GM23338 (cell line): ENCODE measurements at regions not wholly inside any gene's neighbourhood (a gene's known extent, or its start where the extent isn't known, plus 50 kb on each side); places are given as distances from the start of the nearest gene placed in this dataset.

Experiments
- ATAC-seq: fragments of 200-7000 bp; cut with Tn5 transposase; 3 replicates; pipeline ENCODE4 v1.9.1; 2020
- DNase-seq: peaks from one replicate; pipeline ENCODE4 v3.0.0-alpha.2; 2015; ENCODE audit warnings: low spot score
- H2AFZ ChIP-seq: fragments of 200-600 bp; sonication (generic); 2 replicates; pipeline ENCODE4 v1.8.0; 2016; ENCODE audit warnings: antibody characterized with exemption, mild to moderate bottlenecking, moderate library complexity
- H3F3A ChIP-seq: fragments of 200-600 bp; sonication (generic); replicated peaks from 2 replicates; pipeline ENCODE4 v1.8.0; 2017; ENCODE audit warnings: antibody characterized with exemption, mixed run types, low read depth
- H3K27ac ChIP-seq: fragments of 200-600 bp; sonication (generic); 2 replicates; pipeline ENCODE4 v1.6.1; 2016; ENCODE audit warnings: low read depth
- H3K27me3 ChIP-seq: fragments of 200-600 bp; sonication (generic); 2 replicates; pipeline ENCODE4 v1.8.0; 2016; ENCODE audit warnings: mild to moderate bottlenecking, mixed run types, moderate library complexity; ENCODE audit not compliant: insufficient read depth
- H3K36me3 ChIP-seq: fragments of 200-600 bp; sonication (generic); 2 replicates; pipeline ENCODE4 v1.8.0; 2016; ENCODE audit warnings: mild to moderate bottlenecking; ENCODE audit not compliant: insufficient read depth
- H3K4me1 ChIP-seq: fragments of 200-600 bp; sonication (generic); 2 replicates; pipeline ENCODE4 v1.8.0; 2016; ENCODE audit warnings: mild to moderate bottlenecking, moderate library complexity; ENCODE audit not compliant: insufficient read depth
- H3K4me2 ChIP-seq: fragments of 200-600 bp; sonication (generic); 2 replicates; pipeline ENCODE4 v1.7.1; 2017; ENCODE audit warnings: mixed run types
- H3K4me3 ChIP-seq: fragments of 200-600 bp; sonication (generic); 2 replicates; pipeline ENCODE4 v1.6.1; 2016; ENCODE audit warnings: mixed run types
- H3K79me2 ChIP-seq: fragments of 200-600 bp; sonication (generic); replicated peaks from 2 replicates; pipeline ENCODE4 v1.8.0; 2017; ENCODE audit warnings: mild to moderate bottlenecking; ENCODE audit not compliant: insufficient read depth
- H3K9me2 ChIP-seq: fragments of 200-600 bp; sonication (generic); 2 replicates; pipeline ENCODE4 v1.8.0; 2017; ENCODE audit not compliant: insufficient read depth
- H4K20me1 ChIP-seq: fragments of 200-600 bp; sonication (generic); replicated peaks from 2 replicates; pipeline ENCODE4 v1.8.0; 2017; ENCODE audit warnings: mild to moderate bottlenecking; ENCODE audit not compliant: insufficient read depth
- H3K27ac Mint-ChIP-seq: 2 replicates; pipeline ENCODE4 v1.8.0; 2020; ENCODE audit warnings: inconsistent platforms, mild to moderate bottlenecking, moderate library complexity, mixed read lengths
- H3K27me3 Mint-ChIP-seq: 3 replicates; pipeline ENCODE4 v1.8.0; 2022; ENCODE audit warnings: low read depth, mild to moderate bottlenecking, moderate library complexity, mixed read lengths, inconsistent platforms; ENCODE audit not compliant: insufficient read depth, poor library complexity
- H3K36me3 Mint-ChIP-seq: 3 replicates; pipeline ENCODE4 v1.8.0; 2021; ENCODE audit warnings: low read depth, mild to moderate bottlenecking, inconsistent platforms, moderate library complexity, mixed read lengths
- H3K4me1 Mint-ChIP-seq: 3 replicates; pipeline ENCODE4 v1.8.0; 2020; ENCODE audit warnings: mild to moderate bottlenecking, inconsistent platforms, mixed read lengths
- H3K4me3 Mint-ChIP-seq: 3 replicates; pipeline ENCODE4 v1.8.0; 2021; ENCODE audit warnings: moderate library complexity, mild to moderate bottlenecking, inconsistent platforms, mixed read lengths
- H3K9me3 Mint-ChIP-seq: 3 replicates; pipeline ENCODE4 v1.8.0; 2020; ENCODE audit warnings: moderate library complexity, mild to moderate bottlenecking, inconsistent platforms, mixed read lengths
- CREB1 ChIP-seq: fragments of 250-450 bp; sonication (Bioruptor Pico); IDR thresholded peaks from 2 replicates; pipeline ENCODE4 v1.5.0; 2020; ENCODE audit warnings: low read depth, mild to moderate bottlenecking, moderate library complexity
- CTCF ChIP-seq, 2 experiments: fragments of 200-600 bp in 1 of 2; sonication (generic) in 1 of 2; conservative IDR thresholded peaks; 2 replicates each; pipeline versions ENCODE4 v1.5.1 to v1.6.1; 2016 to 2017; ENCODE audit warnings: antibody characterized with exemption in 2 of 2, low read depth in 2 of 2, mild to moderate bottlenecking in 2 of 2, moderate library complexity in 1 of 2
- ETS1 ChIP-seq: IDR thresholded peaks from 2 replicates; pipeline ENCODE4 v1.6.1; 2016; ENCODE audit warnings: antibody characterized with exemption
- EZH2phosphoT487 ChIP-seq: fragments of 200-600 bp; sonication (generic); IDR thresholded peaks from one replicate; pipeline ENCODE4 v1.8.1; 2018; ENCODE audit warnings: antibody characterized with exemption; ENCODE audit not compliant: unreplicated experiment
- JUNB ChIP-seq: IDR thresholded peaks from one replicate; pipeline ENCODE4 v1.6.1; 2016; ENCODE audit warnings: antibody characterized with exemption; ENCODE audit not compliant: unreplicated experiment
- NANOG ChIP-seq: IDR thresholded peaks from 2 replicates; pipeline ENCODE4 v1.6.1; 2016; ENCODE audit warnings: antibody characterized with exemption, borderline replicate concordance
- REST ChIP-seq: IDR thresholded peaks from one replicate; pipeline ENCODE4 v1.6.1; 2018; ENCODE audit warnings: antibody characterized with exemption; ENCODE audit not compliant: unreplicated experiment
- STAT1 ChIP-seq: IDR thresholded peaks from one replicate; pipeline ENCODE4 v1.6.1; 2016; ENCODE audit warnings: antibody characterized with exemption; ENCODE audit not compliant: unreplicated experiment
- ZNF114 ChIP-seq: fragments of 250-450 bp; sonication (Bioruptor Pico); IDR thresholded peaks from 2 replicates; pipeline ENCODE4 v1.5.0; 2020; ENCODE audit warnings: mild to moderate bottlenecking, moderate library complexity
- ZNF331 ChIP-seq: fragments of 250-450 bp; sonication (Bioruptor Pico); IDR thresholded peaks from 2 replicates; pipeline ENCODE4 v1.5.0; 2020; ENCODE audit warnings: low read depth, mild to moderate bottlenecking, moderate library complexity
- ZNF462 ChIP-seq: fragments of 250-450 bp; sonication (Bioruptor Pico); IDR thresholded peaks from 2 replicates; pipeline ENCODE4 v1.5.0; 2020; ENCODE audit warnings: mild to moderate bottlenecking, moderate library complexity

- no peak for TF ChIP-seq EZH2phosphoT487
- TF ChIP-seq STAT1, result no peak
- no peak for TF ChIP-seq ETS1
- no peak for TF ChIP-seq JUNB
- TF ChIP-seq ZNF114, result no peak
These were observed 278.5 kb downstream of the ADAMTS20 start (continued) for GRCh38 chr12:43273467-43273866.

GRCh38 chr12:43271659-43272058, 280.3 kb downstream of the ADAMTS20 start:
- Histone ChIP-seq H3K27ac (peak overlapping the region; percentile 63), H2AFZ (no peak overlapping the region)
- H3K9me3 Mint-ChIP-seq, result peaks cover 2% of the 10 kb centered on the region; the same call in 2 of the 3 replicates
- no peak for TF ChIP-seq ZNF114
- no peak for TF ChIP-seq CREB1 (CRISPR knock-in tag)
- no peak for TF ChIP-seq ETS1
- no peak for TF ChIP-seq ZNF462 (CRISPR knock-in tag)
- no peak for TF ChIP-seq STAT1
- no peak for TF ChIP-seq NANOG
- no peak for TF ChIP-seq ZNF331
- no peak for TF ChIP-seq REST
- no peak for TF ChIP-seq CTCF (conservative IDR thresholded peaks at IDR 0.05; ENCODE audit: low read depth in 2 of 2)

More at GRCh38 chr12:43271659-43272058, 280.3 kb downstream of the ADAMTS20 start:
- H3K36me3 ChIP-seq, result no peaks in the 10 kb centered on the region
- peak overlapping the region; percentile 93 for H3K27ac Mint-ChIP-seq
- peaks cover 4% of the 10 kb centered on the region; the same call in 2 of the 3 replicates for H3K36me3 Mint-ChIP-seq
- H3K4me2 ChIP-seq, result peak overlapping the region; percentile 32
- peaks cover 18% of the 10 kb centered on the region for H3K4me1 ChIP-seq
- no peaks in the 10 kb centered on the region for H3K79me2 ChIP-seq
- ATAC-seq (no peak), DNase-seq (no peak)
- H4K20me1 ChIP-seq, result no peaks in the 10 kb centered on the region
- H3K9me2 ChIP-seq, result 0 out of 2 replicates have a peak, but pooled peaks cover 3% of the 10 kb centered on the region
- no peaks in the 10 kb centered on the region for H3F3A ChIP-seq
- peaks cover 2% of the 10 kb centered on the region for H3K27me3 Mint-ChIP-seq
- H3K4me1 Mint-ChIP-seq, result peaks cover 32% of the 10 kb centered on the region; the same call in 2 of the 3 replicates
- H3K27me3 ChIP-seq, result no peaks in the 10 kb centered on the region
- no peak overlapping the region; the same call in 2 of the 3 replicates for H3K4me3 Mint-ChIP-seq
- peak overlapping the region; percentile 9; the same call in 1 of the 2 replicates for H3K4me3 ChIP-seq
